NCI-H446 (cell line): ENCODE measurements at regions not wholly inside any gene's neighbourhood (a gene's known extent, or its start where the extent isn't known, plus 50 kb on each side); places are given as distances from the start of the nearest gene placed in this dataset.
"Not testable (repeated sequence)": the region's sequence is repeated elsewhere in the genome, so short reads cannot be mapped to it uniquely, and the experiment has no call there.

ENCODE experiments used
- DNase-seq, 2 experiments: peaks; one replicate each; lab custom pipeline; 2025; lab: John Stamatoyannopoulos, UW

DNA sequence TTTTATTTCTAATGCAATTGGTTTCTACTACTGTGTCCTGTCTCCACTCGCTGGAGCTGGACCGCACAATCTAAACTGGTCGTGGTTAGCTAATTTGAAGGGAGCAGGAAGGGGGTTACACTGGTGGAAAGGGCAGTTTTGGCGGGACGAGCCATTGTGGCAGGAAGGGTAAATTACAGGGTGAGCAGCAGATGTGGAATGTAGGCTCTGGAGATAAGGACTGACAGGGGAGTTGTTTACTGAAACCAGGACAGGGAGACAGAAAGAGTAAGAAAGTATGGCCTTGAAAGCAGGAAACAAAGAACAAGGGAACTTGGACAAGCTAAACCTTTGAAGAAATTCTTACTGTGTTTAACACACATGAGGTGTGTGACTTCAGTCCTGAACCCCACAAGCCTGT is 147.8 kb downstream of the ATXN7L3B start:
- no peak for DNase-seq

DNA sequence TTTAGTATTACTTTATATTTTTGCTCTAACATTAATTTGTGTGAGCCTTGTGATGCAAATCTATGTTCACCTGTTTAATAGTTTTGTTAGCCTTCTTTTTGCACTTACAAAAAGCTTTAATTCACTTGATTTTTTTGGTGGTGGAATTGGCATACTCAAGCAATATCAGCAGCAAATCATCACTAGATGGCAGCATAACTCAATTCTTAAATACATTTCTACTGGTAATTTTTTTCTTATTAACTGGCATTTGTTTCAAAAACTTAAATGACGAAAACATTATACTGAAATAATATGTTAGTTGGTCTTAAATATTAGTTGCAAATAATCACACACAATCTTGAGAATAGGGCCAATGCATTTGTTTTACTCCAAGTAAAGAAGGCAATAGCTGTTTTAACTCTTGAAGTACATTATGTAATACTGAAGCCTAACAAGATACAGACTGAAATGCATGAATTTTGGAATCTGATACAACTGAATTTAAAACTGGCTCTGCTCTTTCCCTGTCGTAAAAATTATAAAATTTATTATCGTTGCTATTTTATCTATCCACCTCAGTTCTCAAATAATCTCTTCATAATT is 151.5 kb downstream of the ATXN7L3B start:
- peak; percentile 55 to 72 for DNase-seq

DNA sequence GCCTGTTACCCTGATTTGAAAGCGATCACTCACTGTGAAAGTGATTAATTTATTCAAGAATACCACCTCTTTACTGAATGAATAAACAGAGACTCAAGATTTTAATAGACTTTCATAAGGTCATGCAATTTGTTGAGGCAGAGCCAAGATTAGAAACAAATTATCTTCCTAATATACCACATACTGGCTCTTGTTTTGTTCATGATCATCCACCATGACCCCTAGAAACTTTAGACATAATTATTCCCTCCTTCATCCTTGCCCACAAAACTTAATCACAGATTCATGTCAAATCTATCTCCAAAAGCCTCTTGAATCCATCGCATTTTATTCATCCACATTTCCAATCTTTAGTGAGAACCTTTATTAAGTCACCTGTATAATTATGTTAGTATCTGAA is 152.3 kb downstream of the ATXN7L3B start:
- DNase-seq = no peak

DNA sequence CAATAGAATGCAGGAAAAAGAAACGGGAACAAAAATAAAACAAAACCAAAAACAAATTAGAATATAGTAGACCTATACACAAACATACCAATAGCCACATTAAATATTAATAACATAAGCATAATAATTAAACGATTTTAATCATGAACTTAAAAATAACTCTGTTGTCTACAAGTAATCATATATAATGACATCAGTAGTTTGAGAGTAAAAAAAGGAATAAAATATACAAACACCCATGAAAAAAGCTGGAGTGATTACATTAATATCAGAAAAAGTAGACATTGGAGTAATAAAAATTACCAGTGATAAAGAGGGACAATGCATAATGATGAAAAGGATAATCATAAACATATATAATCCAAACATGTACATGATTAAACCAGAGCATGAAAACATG is 181.8 kb downstream of the ATXN7L3B start:
- no peak for DNase-seq

DNA sequence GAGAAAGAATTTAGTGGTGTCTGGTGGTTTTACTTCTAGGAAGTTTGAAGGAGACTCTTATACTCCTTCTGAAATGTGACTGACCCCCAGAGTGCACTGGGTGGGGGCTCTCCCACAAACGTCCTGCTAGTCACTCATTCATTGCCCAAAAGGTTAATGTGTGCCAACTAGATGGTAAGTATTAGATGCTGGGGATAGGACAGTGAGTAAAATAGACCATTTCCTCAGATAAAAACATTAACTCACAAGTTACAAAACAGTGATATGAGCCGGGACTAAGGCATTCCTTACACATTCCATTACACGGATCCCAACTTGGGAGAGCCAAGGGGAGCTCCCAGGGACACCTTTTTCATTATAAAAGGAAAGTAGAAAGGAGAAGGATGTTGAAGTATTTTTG is 185.1 kb downstream of the ATXN7L3B start:
- DNase-seq = no peak

DNA sequence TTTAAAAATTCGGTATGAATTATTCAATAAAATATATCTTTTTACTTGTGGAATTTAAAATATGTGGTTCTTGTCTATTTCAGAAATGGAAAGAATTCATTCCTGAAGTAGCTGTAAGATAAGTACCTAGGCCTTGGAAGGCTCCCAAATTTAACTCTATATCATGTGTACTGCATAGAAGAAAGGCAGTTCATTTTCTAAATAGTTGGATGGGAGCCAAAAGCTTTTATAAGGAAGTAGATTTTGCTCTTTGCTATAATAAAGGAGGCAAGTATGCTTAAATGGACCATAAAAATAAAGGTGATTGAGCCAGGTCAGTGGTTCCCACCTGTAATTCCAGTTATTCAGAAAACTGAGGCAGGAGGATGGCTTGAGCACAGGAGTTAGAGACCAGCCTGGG is 187.5 kb downstream of the ATXN7L3B start:
- DNase-seq = peak in 1 of 2 experiments; percentile 3

DNA sequence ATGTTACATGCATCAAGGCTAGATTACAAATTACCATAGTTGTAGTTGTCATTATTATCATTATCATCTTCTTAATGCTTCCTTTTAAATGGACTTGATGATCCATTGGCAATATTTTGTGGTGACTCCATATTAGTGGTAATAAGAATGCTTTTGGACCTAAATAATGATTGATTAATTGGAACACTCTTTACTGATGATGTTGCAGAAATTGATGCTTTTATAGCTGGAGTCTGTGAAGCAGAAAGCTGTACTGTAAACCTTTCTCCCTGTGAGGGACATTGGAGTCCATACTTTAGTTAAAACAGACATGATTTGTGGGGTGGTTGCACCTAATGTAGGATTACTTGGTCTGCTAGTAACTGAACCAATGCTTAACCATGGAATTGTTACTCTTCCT is 190.4 kb downstream of the ATXN7L3B start:
- no peak for DNase-seq

DNA sequence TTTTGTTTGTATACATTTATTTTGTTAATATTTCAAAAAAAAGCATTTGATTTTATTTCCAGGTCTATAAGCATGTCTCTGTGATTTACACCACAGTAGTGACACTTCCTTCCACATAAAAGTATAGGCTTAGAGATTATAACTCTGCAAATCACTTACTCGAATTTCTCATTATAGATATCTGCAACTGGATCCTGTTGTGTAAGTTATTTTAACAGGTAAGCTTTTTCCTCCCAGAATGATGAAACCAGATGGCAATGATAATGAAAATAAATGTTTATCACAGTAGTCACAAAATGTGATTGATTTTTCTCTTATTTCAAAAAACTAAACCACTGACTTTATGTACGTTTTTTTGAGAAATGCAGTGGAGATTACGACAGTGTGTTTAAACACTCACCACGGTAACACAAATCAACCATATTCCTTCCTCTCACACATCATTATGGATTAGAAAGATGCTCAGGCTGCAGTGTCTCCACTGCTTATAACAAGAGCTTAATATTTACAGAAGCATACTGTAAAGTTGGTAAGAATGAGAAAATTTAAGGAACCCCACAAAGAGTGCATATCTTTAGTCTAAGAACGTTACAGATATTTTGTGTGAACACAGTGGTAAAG is 194.6 kb downstream of the ATXN7L3B start:
- DNase-seq = no peak

DNA sequence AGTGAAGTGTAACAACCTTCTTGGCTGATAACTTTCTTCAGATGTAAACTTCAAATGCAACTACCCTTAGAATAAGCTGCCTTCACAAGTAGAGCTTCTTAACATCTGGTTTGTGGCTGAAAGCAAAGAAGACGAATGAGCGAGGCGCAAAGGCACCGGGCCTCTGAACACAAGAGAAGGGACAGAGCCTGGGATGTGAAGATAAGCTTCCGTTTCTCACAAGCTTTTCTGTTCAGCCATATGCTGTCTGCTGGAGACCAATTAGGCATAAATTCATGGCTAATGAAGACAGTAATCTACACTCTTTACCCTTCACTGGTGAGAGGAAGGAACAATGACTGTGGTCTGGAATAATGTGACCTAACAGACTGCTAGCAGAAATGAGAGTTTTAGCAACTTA is 195.2 kb downstream of the ATXN7L3B start:
- peak in 1 of 2 experiments; percentile 3 for DNase-seq

DNA sequence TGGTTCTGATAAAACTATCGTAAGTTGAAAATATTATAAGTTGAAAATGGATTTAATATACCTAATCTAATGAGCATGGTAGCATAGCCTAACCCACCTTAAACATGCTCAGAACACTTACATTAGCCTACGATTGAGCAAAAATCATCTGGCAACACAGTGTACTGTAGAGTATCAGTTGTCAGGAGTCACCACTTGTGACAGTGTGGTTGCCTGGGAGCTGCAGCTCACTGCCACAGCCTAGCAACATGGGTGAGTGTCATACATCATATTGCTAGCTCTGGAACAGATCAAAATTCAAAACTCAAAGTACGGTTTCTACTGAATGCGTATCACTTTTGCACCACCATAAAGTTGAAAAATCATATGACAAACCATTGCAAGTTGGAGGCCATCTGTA is 203.5 kb downstream of the ATXN7L3B start:
- no peak for DNase-seq

DNA sequence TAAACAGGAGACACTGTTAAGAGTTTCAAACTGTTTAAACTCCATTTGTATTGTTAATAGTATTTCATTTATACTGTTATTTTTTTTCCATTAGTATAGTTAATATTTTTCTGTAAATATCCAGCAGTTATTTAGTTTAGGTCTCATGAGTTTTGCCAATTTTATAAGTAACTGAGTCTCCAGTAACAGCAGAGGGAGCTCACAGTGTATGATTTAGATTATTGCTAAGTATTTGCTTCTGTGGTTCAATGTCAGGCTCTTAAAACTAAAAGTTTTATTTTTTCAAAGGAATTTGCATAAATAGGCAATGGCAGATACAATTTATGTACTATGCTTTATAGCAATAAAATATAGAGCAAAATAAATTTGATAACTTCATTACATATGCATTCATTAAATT is 209.7 kb downstream of the ATXN7L3B start:
- peak; percentile 31 to 33 for DNase-seq

DNA sequence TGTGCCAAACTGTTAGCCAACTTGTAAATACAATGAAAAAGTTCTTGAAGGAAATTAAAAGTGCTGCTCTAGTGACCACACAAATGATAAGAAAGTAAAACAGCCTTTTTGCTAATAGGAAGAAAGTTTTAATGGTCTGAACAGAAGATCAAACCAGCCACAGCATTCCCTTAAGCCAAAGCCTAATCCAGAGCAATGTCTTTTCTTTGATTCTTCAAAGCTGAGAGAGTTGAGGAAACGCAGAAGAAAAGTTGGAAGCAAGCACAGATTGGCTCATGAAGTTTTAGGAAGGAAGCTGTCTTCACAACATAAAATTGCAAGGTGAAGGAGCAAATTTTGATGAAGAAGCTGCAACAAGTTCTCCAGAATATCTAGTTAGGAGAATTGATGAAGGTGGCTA is 213.8 kb downstream of the ATXN7L3B start:
- no peak for DNase-seq

DNA sequence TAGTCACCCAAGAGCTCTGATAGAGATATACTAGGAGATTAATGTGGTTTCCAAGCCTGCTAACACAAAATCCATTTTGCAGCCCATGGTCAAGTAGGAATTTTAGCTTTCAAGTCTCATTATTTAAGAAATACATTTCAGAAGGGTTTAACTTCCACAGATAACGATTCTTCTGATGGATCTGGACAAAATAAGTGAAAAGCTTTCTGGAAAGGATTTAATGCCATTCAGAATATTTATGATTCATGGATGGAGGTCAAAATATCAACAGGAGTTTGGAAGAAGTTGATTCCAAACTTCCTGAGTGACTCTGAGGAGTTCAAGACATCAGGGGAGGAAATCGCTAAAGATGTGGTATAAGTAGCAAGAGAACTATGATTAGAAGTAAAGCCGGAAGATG is 214.6 kb downstream of the ATXN7L3B start:
- DNase-seq = no peak

DNA sequence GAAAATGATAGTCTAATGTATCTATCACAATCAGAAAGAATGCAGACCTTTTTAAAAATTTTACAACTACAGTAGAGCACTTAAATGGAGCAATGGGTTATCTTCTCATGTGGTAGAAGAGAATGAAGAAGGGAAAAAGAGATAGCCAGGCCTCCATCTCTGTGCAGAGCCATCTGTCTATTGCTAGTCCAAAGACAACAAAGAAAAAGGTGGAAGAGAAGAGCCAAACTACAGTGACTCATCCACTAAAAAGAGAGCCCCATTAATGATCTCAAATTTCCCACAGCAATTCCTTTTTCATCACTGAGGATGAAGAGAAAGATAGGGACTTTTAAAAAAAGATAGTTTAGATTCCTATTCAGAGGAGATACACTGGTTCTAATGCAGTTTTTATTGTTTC is 232.9 kb downstream of the ATXN7L3B start:
- peak in 1 of 2 experiments; percentile 44 for DNase-seq

DNA sequence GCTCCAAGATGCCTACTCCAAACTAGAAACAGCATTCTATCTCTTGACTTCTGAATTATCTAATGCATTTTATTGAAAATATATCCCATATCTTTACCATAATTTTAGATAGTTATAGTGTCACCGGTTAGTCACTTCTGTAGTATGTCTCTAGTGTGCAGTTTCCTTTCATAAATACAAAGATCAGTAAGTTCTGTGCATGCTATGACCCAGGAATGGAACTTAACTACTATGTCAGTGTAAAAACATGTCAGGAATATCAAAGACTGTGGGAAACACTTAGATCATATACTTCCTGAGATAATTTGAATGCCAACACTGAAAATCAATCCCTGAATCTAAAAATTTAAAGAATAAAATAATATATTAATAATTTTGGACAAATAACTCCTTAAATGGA is 237.6 kb downstream of the ATXN7L3B start:
- DNase-seq = no peak

DNA sequence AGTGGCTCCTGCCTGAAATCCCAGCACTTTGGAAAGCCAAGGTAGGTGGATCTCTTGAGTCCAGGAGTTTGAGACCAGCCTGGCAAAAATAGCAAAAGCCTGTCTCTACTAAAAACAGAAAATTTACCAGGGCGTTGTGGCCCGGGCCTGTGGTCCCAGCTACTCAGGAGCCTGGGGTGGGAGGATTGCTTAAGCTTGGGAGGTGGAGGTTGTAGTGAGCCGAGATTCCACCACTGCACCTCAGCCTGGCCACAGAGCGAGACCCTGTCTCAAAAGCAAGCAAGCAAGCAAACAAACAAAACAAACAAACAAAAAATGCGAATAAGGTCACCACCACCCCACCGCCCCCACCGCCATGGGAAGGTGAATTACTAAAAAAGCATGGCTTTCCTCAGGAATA is 238.7 kb downstream of the ATXN7L3B start:
- DNase-seq = no peak

DNA sequence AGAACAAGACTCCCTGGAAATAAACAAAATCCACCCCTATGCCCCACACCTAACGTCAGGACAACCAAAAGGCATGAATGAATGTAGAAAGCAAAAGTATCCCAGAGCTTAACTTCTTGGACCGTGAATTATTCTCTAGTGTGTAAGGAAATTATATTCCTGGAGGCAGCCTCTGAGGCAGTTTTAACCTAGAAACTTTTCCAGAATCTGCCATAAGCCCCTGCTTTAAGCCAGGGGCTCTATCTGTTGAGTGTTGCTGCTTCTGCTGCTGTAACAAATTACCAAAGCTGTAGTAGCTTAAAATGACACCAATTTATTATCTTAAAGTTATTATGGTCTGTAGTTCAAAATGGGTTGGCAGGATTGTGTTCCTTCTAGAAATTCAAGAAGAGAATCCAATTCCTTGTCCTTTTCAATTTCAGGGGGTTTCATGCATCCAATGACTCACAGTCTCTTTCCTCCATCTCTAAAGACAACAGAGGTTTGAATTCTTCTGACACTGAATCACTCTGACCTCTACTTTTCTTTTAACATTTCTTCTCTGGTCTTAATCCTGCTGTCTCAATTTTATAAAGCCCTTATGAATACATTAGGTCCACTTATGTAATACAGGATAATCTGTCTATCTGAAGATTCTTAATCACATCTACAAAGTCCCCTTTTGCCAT is 242.7 kb downstream of the ATXN7L3B start:
- DNase-seq = no peak

DNA sequence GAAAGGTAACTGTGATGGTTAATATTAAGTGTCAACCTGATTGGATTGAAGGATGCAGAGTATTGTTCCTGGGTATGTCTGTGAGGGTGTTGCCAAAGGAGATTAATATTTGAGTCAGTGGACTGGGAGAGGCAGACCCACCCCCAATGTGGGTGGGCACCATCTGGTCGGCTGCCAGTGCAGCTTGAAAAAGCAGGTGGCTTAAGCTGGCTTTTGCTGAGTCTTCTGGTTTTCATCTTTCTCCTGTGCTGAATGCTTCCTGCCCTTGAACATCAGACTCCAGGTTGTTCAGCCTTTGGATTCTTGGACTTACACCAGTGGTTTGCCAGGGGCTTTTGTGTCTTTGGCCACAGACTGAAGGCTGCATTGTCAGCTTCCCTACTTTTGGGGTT is 243.2 kb downstream of the ATXN7L3B start:
- not testable (repeated sequence) for DNase-seq

DNA sequence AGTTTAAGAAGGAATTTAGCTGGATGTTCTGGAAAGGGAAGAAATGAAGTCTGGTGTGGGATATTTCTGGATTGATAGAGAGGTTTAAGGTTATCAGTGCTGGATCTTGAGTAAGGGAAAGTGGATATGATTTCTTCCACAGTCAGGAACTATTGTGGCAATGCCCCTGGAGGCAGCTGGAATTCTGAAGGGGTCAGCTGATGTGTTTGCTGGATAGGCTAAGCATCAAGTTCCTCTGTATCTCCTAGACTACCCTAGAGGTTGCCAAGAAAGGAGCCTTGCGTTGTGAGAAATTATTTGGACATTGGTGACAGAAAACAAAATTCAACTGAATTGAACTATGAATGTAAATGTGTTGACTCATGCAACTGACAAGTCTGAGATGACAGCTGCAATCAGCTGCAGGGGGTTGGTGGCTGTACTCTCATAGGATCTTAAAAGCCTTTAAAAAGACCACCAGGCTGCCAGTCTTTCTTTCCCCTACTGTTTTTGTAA is 244.4 kb downstream of the ATXN7L3B start:
- DNase-seq = no peak

DNA sequence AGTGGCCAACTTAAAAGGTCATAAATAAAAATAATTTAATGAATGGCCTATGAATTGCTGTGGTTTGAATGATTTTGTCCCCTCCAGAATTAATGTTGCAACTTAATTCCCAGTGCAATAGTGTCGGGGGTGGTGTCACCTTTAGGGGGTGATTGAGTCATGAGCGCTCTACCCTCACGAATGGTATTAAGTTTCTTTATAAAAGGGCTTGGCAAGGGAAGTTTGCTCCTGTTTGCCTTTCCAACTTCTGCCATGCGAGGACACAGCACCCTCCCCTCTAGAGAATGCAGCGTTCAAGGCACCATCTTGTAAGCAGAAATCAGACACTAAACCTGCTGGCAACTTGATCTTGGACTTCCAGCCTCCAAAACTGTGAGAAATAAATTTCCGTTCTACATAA is 253.3 kb downstream of the ATXN7L3B start:
- no peak for DNase-seq

DNA sequence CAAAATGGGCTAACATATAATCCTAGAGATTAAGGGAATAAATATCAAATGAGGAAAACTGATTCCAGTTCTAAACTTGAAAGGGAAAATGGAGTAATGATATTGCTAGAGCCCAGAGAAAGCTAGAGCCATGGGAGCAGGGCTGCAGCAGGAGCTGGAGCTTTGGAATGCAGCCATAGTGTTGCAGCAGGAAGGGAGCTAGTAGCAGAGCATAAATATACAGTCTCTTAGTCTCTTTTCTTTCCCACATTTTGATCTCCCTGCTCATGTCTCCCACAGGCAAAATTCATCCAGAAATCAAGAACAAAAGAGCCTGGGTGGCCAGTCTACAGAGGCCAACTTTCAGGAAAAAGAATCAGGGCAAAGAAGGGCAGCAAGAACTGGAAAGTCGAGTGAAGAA is 253.7 kb downstream of the ATXN7L3B start:
- no peak for DNase-seq

DNA sequence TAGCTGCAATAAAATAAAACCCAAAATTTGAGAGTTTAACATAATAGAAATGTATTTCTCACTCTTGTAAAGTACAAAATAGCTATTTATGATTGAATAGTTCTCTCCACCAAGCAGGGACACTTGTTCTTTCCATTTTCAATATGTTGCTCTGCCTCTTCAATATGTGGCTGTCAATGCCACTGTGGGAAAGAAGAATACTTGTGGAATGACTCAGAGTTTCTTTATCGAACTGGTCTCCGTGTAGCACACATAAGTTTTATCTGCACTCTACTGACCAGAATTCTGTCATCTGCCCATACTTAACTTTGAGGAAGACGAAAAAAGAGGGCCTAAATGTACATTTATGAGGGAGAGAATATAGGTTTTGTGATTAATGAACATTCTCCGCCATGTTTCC is 256.9 kb downstream of the ATXN7L3B start:
- no peak for DNase-seq

DNA sequence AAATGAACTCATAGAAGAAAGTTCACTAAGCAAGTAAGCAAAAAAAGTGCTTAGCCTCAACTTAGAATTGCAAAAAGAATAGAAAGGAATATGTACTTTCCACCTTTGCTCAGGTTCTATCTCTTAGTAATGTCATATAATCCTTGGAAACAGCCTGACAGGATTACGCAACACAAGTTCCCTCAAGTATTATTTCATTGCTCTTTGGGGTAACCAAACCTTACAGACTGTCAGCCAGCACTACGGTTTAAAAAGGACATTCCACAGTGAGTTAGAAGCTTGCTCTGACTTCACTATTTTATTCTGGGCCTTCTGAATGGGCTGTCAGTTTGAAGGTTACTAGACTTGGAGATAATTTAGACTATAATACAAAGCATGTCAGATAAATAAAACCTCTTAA is 264.0 kb downstream of the ATXN7L3B start:
- DNase-seq = no peak
